Cardiac muscle cell (in vitro differentiated cells and primary cell): ENCODE measurements at regions not wholly inside any gene's neighbourhood (a gene's known extent, or its start where the extent isn't known, plus 50 kb on each side); places are given as distances from the start of the nearest gene placed in this dataset.

Experiments
- DNase-seq, 2 donors: peaks; one replicate each; pipeline versions ENCODE4 v3.0.0 to v3.0.0-alpha.2; 2010 to 2017; ENCODE audit warnings: low read depth in 1 of 2, low spot score in 1 of 2
- H3K27ac ChIP-seq: fragments of 200-600 bp; sonication (generic); 2 replicates; pipeline ENCODE4 v1.5.1; 2016
- H3K27me3 ChIP-seq: fragments of 200-600 bp; sonication (generic); 2 replicates; pipeline ENCODE4 v1.6.0; 2016; ENCODE audit warnings: control low read depth
- H3K36me3 ChIP-seq: fragments of 200-600 bp; sonication (generic); 2 replicates; pipeline ENCODE4 v1.5.1; 2016; ENCODE audit warnings: control low read depth
- H3K4me1 ChIP-seq: fragments of 200-600 bp; sonication (generic); 2 replicates; pipeline ENCODE4 v1.8.1; 2017; ENCODE audit warnings: low read depth, mild to moderate bottlenecking, mixed run types
- H3K4me3 ChIP-seq: fragments of 200-600 bp; sonication (generic); 2 replicates; pipeline ENCODE4 v1.5.1; 2016; ENCODE audit warnings: mild to moderate bottlenecking
- H3K9me3 ChIP-seq: fragments of 200-600 bp; sonication (generic); 2 replicates; pipeline ENCODE4 v1.5.1; 2017; ENCODE audit warnings: low read depth, mild to moderate bottlenecking, control low read depth
- TF ChIP-seq, protein P1 (sequence below): IDR thresholded peaks from 2 replicates; pipeline ENCODE4 v1.5.1; 2012; ENCODE audit warnings: low read depth, mild to moderate bottlenecking, low read length

DNA sequence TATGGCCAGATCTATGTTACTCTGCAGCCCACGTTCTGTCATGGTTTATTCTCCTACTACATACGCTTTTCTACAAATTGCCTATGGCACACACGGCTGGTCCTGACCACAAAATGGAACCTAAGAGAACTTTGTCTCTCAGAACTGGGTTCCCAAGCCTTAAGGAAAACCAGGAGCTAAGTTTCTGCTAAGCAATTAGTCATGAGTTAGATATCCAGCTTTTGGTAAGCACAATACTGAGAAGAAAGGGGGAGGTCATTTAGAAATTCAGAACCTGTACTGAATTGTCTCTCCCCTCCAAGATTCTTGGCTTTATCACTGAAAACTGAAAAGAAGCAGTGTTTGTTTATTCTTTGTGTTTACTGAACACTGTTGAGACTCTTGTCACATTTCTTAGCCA lies 283.5 kb upstream of the TANK start:
- DNase-seq = peak in 1 of 2 donors; percentile 34
- H3K27ac ChIP-seq = no peak overlapping the region
- H3K27me3 ChIP-seq = no peaks in the 10 kb centered on the region
- no peaks in the 10 kb centered on the region for H3K9me3 ChIP-seq
- no peaks in the 10 kb centered on the region for H3K36me3 ChIP-seq
- TF ChIP-seq, protein P1, sequence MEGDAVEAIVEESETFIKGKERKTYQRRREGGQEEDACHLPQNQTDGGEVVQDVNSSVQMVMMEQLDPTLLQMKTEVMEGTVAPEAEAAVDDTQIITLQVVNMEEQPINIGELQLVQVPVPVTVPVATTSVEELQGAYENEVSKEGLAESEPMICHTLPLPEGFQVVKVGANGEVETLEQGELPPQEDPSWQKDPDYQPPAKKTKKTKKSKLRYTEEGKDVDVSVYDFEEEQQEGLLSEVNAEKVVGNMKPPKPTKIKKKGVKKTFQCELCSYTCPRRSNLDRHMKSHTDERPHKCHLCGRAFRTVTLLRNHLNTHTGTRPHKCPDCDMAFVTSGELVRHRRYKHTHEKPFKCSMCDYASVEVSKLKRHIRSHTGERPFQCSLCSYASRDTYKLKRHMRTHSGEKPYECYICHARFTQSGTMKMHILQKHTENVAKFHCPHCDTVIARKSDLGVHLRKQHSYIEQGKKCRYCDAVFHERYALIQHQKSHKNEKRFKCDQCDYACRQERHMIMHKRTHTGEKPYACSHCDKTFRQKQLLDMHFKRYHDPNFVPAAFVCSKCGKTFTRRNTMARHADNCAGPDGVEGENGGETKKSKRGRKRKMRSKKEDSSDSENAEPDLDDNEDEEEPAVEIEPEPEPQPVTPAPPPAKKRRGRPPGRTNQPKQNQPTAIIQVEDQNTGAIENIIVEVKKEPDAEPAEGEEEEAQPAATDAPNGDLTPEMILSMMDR = no peak
- peaks cover 5% of the 10 kb centered on the region for H3K4me1 ChIP-seq
- H3K4me3 ChIP-seq = no peak overlapping the region

DNA sequence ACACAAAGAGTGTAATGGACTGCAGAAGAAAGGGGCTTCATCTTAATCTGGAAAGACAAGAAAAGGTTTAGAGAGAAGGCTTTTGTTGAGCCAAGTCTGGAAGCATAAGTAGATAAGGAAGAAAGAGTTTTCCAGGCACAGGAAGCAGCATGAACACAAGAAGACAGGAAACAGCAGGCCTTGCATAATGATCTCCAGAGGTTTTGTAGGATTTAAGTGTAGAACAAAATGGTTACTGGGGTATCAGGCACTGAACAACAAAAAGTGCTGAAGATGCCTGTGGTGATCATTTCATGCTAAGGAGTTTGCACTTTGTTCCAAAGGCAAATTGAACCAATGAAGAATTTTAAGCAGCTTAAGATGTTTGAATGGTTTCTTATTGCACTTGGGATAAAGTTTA lies 281.6 kb upstream of the TANK start:
- Histone ChIP-seq H3K4me3 (no peak overlapping the region), H3K27me3 (no peaks in the 10 kb centered on the region), H3K9me3 (no peaks in the 10 kb centered on the region), H3K27ac (no peak overlapping the region), H3K36me3 (no peaks in the 10 kb centered on the region), H3K4me1 (no peaks in the 10 kb centered on the region)
- DNase-seq = peak in 1 of 2 donors; percentile 72
- TF ChIP-seq, protein P1 = no peak

DNA sequence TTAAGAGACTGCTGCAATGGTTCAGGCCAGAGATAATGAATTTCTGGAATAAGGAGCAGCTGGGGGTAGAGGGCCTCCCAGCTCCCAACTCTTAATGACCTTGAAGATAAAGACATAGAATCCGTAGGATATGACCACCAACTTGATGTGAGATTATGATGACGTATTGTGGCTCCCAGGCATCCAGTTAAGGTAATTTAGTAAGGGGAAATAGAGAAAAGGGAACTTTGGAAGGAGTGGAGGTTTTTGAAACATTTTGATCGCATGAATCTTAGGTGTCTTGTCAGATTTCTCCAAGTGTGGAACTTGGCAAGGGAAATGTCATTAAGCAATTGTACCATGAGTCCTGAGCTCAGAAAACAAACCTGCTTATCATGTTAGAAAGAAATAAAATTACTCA lies 277.3 kb upstream of the TANK start:
- TF ChIP-seq, protein P1 = no peak
- H3K9me3 ChIP-seq = no peaks in the 10 kb centered on the region

DNA sequence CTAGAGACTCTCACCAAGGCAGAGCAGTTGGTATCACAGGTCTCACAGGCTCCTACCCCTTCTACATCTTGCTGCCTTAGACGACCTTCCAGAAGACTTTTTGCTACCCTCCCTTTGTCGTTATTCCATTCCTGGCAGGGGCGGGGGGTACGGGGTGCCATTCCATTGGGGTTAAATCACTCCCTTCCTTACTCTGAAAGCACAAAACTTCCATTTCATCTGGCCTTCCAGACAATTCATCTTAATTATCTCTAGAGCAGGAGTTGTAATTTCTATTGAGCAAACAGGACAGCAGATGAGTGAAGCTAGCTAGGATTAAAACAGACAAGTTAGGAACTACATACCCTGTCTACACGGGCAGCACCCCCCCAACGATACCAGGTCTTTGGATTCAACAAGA lies 276.2 kb upstream of the TANK start:
- H3K9me3 ChIP-seq = no peaks in the 10 kb centered on the region
- no peaks in the 10 kb centered on the region for H3K27me3 ChIP-seq
- H3K36me3 ChIP-seq = no peaks in the 10 kb centered on the region
- H3K27ac ChIP-seq = no peak overlapping the region
- DNase-seq = no peak
- H3K4me3 ChIP-seq = no peak overlapping the region
- TF ChIP-seq, protein P1 = no peak
- peaks cover 8% of the 10 kb centered on the region for H3K4me1 ChIP-seq

More for the DNA sequence above, 277.3 kb upstream of the TANK start:
- no peaks in the 10 kb centered on the region for H3K36me3 ChIP-seq
- H3K4me3 ChIP-seq = no peak overlapping the region
- peaks cover 6% of the 10 kb centered on the region for H3K4me1 ChIP-seq
- no peak overlapping the region for H3K27ac ChIP-seq
- DNase-seq = peak in 1 of 2 donors; percentile 36
- H3K27me3 ChIP-seq = no peaks in the 10 kb centered on the region

DNA sequence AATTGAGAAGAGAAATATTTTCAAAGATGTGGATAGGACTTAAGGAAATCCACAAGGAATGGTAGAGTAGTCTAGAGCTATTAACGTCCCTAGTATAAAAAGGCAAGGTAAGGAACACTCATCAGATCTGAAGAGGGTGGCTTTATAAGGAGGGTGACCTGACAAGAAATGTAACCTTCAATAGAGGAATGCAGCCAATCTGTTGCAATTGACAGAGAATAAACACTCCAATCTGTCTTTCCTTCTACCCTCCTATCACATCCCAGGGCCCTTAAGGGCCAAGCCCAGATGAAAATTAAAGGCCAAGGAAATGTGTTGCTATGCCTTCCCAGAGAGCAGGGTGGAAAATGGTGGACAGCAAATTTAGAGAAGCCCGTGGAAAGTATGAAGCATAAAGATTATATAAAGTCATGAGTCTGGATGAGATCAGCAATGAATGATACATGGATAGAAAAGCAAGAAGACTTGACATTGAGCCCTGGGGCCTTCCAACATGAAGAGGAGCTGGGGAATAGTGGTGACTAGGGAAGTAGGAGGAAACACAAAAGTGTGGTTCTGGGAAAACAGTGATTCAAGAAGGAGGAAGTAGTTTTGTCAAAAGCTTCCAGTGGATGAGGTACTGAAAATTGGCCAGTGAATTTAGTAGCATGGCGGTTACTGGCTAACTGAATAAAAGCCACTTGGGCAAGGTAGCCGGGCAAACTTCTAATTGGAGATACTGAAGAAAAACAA lies 270.6 kb upstream of the TANK start:
- Histone ChIP-seq H3K4me1 (peaks cover 8% of the 10 kb centered on the region), H3K36me3 (no peaks in the 10 kb centered on the region)
- TF ChIP-seq, protein P1 = no peak

More for the DNA sequence above, 270.6 kb upstream of the TANK start:
- DNase-seq = no peak
- H3K4me3 ChIP-seq = no peak overlapping the region
- H3K27ac ChIP-seq = no peak overlapping the region
- no peaks in the 10 kb centered on the region for H3K27me3 ChIP-seq
- H3K9me3 ChIP-seq = no peaks in the 10 kb centered on the region
